SK-N-SH treated with all-trans-retinoic acid at 6 μM for 48 hours (cell line): ENCODE measurements at regions not wholly inside any gene's neighbourhood (a gene's known extent, or its start where the extent isn't known, plus 50 kb on each side); places are given as distances from the start of the nearest gene placed in this dataset.

Experiments used
- ATAC-seq: fragments of 200-7000 bp; cut with Tn5 transposase; 3 replicates; pipeline ENCODE4 v1.9.1; 2020; ENCODE audit warnings: mild to moderate bottlenecking, moderate library complexity
- ARNTL ChIP-seq: fragments of 450-650 bp; formaldehyde crosslinking; IDR thresholded peaks from 2 replicates; pipeline ENCODE4 v1.5.0; 2020; ENCODE audit warnings: low read depth, mild to moderate bottlenecking, moderate library complexity, borderline replicate concordance
- BACH2 ChIP-seq: fragments of 250-450 bp; sonication (Bioruptor Pico); IDR thresholded peaks from 2 replicates; pipeline ENCODE4 v1.9.0; 2021; ENCODE audit warnings: mild to moderate bottlenecking, borderline replicate concordance
- CSDC2 ChIP-seq: fragments of 250-450 bp; sonication (Bioruptor Pico); IDR thresholded peaks from 2 replicates; pipeline ENCODE4 v1.5.0; 2020; ENCODE audit warnings: mild to moderate bottlenecking, moderate library complexity
- ESRRG ChIP-seq: fragments of 250-450 bp; sonication (Bioruptor Pico); IDR thresholded peaks from 2 replicates; pipeline ENCODE4 v1.6.1; 2021; ENCODE audit warnings: mild to moderate bottlenecking
- GLIS3 ChIP-seq: fragments of 250-450 bp; sonication (Bioruptor Pico); IDR thresholded peaks from 2 replicates; pipeline ENCODE4 v1.5.0; 2020; ENCODE audit warnings: mild to moderate bottlenecking, moderate library complexity
- ISL1 ChIP-seq: fragments of 250-450 bp; sonication (Bioruptor Pico); IDR thresholded peaks from 2 replicates; pipeline ENCODE4 v2.1.2; 2022; ENCODE audit warnings: mild to moderate bottlenecking, moderate library complexity
- OSR1 ChIP-seq: fragments of 250-450 bp; sonication (Bioruptor Pico); IDR thresholded peaks from 2 replicates; pipeline ENCODE4 v1.8.0; 2022; ENCODE audit warnings: moderate library complexity, mild to moderate bottlenecking, inconsistent platforms
- POU6F1 ChIP-seq: fragments of 250-450 bp; sonication (Bioruptor Pico); IDR thresholded peaks from 2 replicates; pipeline ENCODE4 v1.8.0; 2021; ENCODE audit warnings: low read depth, mild to moderate bottlenecking, moderate library complexity, borderline replicate concordance
- PPARA ChIP-seq: fragments of 250-450 bp; sonication (Bioruptor Pico); IDR thresholded peaks from 2 replicates; pipeline ENCODE4 v1.5.0; 2020; ENCODE audit warnings: mild to moderate bottlenecking, borderline replicate concordance
- RARB ChIP-seq: fragments of 250-450 bp; sonication (Bioruptor Pico); IDR thresholded peaks from 2 replicates; pipeline ENCODE4 v1.8.0; 2021; ENCODE audit warnings: mild to moderate bottlenecking, moderate library complexity
- SNAI2 ChIP-seq: fragments of 250-450 bp; sonication (Bioruptor Pico); IDR thresholded peaks from 2 replicates; pipeline ENCODE4 v1.5.0; 2020; ENCODE audit warnings: mild to moderate bottlenecking, moderate library complexity
- TCF4 ChIP-seq: fragments of 250-450 bp; sonication (Bioruptor Pico); IDR thresholded peaks from 2 replicates; pipeline ENCODE4 v1.8.0; 2021; ENCODE audit warnings: mild to moderate bottlenecking, moderate library complexity, borderline replicate concordance
- TOX ChIP-seq: fragments of 250-450 bp; sonication (Bioruptor Pico); IDR thresholded peaks from 2 replicates; pipeline ENCODE4 v1.8.0; 2021; ENCODE audit warnings: mild to moderate bottlenecking, moderate library complexity, borderline replicate concordance
- ZFP30 ChIP-seq: fragments of 450-650 bp; formaldehyde crosslinking; IDR thresholded peaks from 2 replicates; pipeline ENCODE4 v1.5.0; 2022; ENCODE audit warnings: mild to moderate bottlenecking, moderate library complexity
- ZNF565 ChIP-seq: fragments of 450-650 bp; formaldehyde crosslinking; conservative IDR thresholded peaks from 2 replicates; pipeline ENCODE4 v1.5.0; 2020; ENCODE audit warnings: low read depth, mild to moderate bottlenecking, moderate library complexity
- ZNF70 ChIP-seq: fragments of 450-650 bp; formaldehyde crosslinking; IDR thresholded peaks from 2 replicates; pipeline ENCODE4 v1.5.0; 2020; ENCODE audit warnings: mild to moderate bottlenecking, moderate library complexity
- ZNF8 ChIP-seq: fragments of 450-650 bp; formaldehyde crosslinking; IDR thresholded peaks from 2 replicates; pipeline ENCODE4 v1.5.0; 2020; ENCODE audit warnings: mild to moderate bottlenecking, moderate library complexity
- TF ChIP-seq, protein P1 (sequence below): fragments of 250-450 bp; sonication (Bioruptor Pico); IDR thresholded peaks from 2 replicates; pipeline ENCODE4 v1.5.1; 2021; ENCODE audit warnings: mild to moderate bottlenecking, moderate library complexity
- TF ChIP-seq, protein P2 (sequence below): fragments of 250-450 bp; sonication (Bioruptor Pico); IDR thresholded peaks from 2 replicates; pipeline ENCODE4 v1.8.0; 2020; ENCODE audit warnings: mild to moderate bottlenecking, moderate library complexity, borderline replicate concordance
- TF ChIP-seq, protein P3 (sequence below): fragments of 250-450 bp; sonication (Bioruptor Pico); IDR thresholded peaks from 2 replicates; pipeline ENCODE4 v1.5.0; 2020; ENCODE audit warnings: mild to moderate bottlenecking, moderate library complexity

DNA sequence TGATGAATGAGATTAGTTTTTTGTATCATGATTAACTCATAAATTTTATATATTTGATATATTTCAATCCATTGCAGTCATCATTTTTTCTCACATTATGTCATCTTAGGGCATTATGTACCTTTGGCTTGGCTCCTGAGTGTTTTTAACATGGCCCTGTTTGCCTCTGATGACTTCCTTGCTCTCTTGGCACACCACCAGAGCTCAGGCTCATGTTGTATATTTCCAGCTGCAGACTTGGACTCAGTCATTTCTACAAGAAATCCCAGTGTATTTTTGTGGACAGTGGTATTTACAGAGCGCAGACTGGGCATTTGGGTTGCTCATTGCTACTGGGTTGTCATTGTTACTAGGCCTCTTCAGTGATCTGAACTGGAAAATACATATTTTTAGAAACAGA lies 188.5 kb downstream of the ADRA2A start (continued):
- TF ChIP-seq, protein P1, sequence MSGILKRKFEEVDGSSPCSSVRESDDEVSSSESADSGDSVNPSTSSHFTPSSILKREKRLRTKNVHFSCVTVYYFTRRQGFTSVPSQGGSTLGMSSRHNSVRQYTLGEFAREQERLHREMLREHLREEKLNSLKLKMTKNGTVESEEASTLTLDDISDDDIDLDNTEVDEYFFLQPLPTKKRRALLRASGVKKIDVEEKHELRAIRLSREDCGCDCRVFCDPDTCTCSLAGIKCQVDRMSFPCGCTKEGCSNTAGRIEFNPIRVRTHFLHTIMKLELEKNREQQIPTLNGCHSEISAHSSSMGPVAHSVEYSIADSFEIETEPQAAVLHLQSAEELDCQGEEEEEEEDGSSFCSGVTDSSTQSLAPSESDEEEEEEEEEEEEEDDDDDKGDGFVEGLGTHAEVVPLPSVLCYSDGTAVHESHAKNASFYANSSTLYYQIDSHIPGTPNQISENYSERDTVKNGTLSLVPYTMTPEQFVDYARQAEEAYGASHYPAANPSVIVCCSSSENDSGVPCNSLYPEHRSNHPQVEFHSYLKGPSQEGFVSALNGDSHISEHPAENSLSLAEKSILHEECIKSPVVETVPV (CRISPR knock-in tag): no peak

DNA sequence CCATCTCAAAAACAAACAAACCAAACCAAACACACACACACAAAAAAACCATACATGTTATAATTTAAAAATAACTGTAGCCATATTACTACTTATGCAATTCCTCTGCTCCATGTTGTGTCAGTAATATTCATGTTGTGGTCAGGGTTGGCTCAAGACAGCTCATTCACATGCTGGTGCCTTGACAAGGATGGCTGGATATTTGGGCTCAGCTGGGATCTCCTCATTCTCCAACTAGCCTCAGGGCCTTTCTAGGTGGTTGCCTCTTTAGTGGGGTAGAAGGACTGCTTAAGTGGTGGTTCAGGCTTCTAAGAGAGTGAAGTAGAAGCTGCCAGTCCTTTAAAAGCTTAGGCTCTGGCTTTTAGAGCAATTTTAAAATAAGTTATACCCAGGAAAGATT lies 189.3 kb downstream of the ADRA2A start:
- TF ChIP-seq SNAI2 (CRISPR knock-in tag): no peak
- TF ChIP-seq, protein P2, sequence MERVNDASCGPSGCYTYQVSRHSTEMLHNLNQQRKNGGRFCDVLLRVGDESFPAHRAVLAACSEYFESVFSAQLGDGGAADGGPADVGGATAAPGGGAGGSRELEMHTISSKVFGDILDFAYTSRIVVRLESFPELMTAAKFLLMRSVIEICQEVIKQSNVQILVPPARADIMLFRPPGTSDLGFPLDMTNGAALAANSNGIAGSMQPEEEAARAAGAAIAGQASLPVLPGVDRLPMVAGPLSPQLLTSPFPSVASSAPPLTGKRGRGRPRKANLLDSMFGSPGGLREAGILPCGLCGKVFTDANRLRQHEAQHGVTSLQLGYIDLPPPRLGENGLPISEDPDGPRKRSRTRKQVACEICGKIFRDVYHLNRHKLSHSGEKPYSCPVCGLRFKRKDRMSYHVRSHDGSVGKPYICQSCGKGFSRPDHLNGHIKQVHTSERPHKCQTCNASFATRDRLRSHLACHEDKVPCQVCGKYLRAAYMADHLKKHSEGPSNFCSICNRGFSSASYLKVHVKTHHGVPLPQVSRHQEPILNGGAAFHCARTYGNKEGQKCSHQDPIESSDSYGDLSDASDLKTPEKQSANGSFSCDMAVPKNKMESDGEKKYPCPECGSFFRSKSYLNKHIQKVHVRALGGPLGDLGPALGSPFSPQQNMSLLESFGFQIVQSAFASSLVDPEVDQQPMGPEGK: no peak
- TF ChIP-seq BACH2 (CRISPR knock-in tag): no peak
- TF ChIP-seq CSDC2 (CRISPR knock-in tag): no peak
- no peak for TF ChIP-seq ZNF565
- TF ChIP-seq GLIS3 (CRISPR knock-in tag): no peak
- no peak for TF ChIP-seq ZNF8 (CRISPR knock-in tag)
- TF ChIP-seq, protein P1 (CRISPR knock-in tag): no peak
- TF ChIP-seq ZFP30 (CRISPR knock-in tag): no peak
- TF ChIP-seq ARNTL (CRISPR knock-in tag): no peak
- TF ChIP-seq, all 23 proteins: peak for 0
- no peak for ATAC-seq

DNA sequence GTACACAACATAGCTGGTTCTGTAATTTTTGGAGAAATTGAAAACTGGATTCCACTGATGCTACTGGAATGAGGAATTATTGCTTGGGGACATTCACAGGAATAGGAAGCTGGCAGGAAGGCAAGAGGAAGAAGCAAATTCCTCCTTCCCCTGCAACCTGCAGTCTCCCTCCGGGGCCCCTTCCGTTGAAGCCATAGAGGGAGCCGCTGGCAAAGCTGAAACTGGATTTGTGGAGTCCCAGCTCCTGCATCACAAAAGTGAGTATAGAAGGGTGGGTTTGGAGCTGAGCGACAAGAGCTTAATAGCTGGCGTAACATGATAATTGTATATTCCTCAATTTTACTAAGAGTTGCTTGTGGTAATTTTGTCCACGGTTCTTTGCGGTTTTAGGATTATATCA lies 190.8 kb downstream of the ADRA2A start:
- no peak for ATAC-seq
- no peak for TF ChIP-seq POU6F1 (CRISPR knock-in tag)
- no peak for TF ChIP-seq ESRRG
- TF ChIP-seq ARNTL (CRISPR knock-in tag): no peak
- no peak for TF ChIP-seq ZNF565
- TF ChIP-seq SNAI2 (CRISPR knock-in tag): no peak
- TF ChIP-seq, all 23 proteins: peak for 0

DNA sequence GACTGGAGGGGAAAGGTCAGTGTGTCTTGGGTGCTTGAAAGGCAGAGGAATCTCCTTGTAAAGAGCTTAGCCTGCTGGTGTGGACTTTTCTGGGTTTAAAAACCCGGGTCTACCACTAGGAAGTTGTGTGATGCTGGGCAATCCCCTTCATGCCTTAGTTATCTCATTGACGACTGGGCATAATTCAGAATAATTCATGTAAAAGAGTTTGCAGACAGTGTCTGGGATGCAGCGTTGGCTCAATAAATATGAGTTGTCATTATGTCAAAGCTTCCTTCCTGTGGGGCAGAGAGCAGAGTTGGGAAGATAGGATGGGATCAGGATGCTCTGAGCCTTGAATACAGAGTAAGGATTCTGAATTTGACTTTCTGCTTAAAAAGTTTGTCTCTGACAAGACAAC lies 196.4 kb downstream of the ADRA2A start:
- TF ChIP-seq GLIS3 (CRISPR knock-in tag) (no peak), SNAI2 (CRISPR knock-in tag) (no peak), POU6F1 (CRISPR knock-in tag) (no peak)
- ATAC-seq: no peak

- ATAC-seq: no peak
- TF ChIP-seq ZNF565 (no peak), PPARA (CRISPR knock-in tag) (no peak), RARB (no peak), SNAI2 (CRISPR knock-in tag) (no peak), ZFP30 (CRISPR knock-in tag) (no peak), TOX (CRISPR knock-in tag) (no peak), ISL1 (CRISPR knock-in tag) (no peak), TCF4 (CRISPR knock-in tag) (no peak), ZNF70 (no peak), BACH2 (CRISPR knock-in tag) (no peak), OSR1 (CRISPR knock-in tag) (no peak)
- TF ChIP-seq, protein P3, sequence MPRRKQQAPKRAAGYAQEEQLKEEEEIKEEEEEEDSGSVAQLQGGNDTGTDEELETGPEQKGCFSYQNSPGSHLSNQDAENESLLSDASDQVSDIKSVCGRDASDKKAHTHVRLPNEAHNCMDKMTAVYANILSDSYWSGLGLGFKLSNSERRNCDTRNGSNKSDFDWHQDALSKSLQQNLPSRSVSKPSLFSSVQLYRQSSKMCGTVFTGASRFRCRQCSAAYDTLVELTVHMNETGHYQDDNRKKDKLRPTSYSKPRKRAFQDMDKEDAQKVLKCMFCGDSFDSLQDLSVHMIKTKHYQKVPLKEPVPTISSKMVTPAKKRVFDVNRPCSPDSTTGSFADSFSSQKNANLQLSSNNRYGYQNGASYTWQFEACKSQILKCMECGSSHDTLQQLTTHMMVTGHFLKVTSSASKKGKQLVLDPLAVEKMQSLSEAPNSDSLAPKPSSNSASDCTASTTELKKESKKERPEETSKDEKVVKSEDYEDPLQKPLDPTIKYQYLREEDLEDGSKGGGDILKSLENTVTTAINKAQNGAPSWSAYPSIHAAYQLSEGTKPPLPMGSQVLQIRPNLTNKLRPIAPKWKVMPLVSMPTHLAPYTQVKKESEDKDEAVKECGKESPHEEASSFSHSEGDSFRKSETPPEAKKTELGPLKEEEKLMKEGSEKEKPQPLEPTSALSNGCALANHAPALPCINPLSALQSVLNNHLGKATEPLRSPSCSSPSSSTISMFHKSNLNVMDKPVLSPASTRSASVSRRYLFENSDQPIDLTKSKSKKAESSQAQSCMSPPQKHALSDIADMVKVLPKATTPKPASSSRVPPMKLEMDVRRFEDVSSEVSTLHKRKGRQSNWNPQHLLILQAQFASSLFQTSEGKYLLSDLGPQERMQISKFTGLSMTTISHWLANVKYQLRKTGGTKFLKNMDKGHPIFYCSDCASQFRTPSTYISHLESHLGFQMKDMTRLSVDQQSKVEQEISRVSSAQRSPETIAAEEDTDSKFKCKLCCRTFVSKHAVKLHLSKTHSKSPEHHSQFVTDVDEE (CRISPR knock-in tag): no peak
- TF ChIP-seq, protein P2: no peak
These were observed 196.8 kb downstream of the ADRA2A start for GRCh38 chr10:111273635-111274034.
